HepG2 (cell line): ENCODE measurements at regions not wholly inside any gene's neighbourhood (a gene's known extent, or its start where the extent isn't known, plus 50 kb on each side); places are given as distances from the start of the nearest gene placed in this dataset.

Experiments used
- ATAC-seq: fragments of 200-7000 bp; cut with Tn5 transposase; 3 replicates; pipeline ENCODE4 v1.9.1; 2020; ENCODE audit warnings: mild to moderate bottlenecking, moderate library complexity
- BruUV-seq: library from RNA; stranded (reverse); fragments of 400-500 nt; replicated peaks from 2 replicates; lab custom pipeline; 2021; lab: Mats Ljungman, UMichigan
- CTCF ChIA-PET: fragments of 300-600 bp; formaldehyde crosslinking; extraction: SDS; loops from one replicate; lab custom pipeline; 2021; ENCODE audit warnings: low total read pairs, inconsistent platforms, low intra/inter-chr PET ratio; lab: Yijun Ruan, JAX
- POLR2A ChIA-PET: fragments of 350-600 bp; sonication (Branson Sonifier 250); formaldehyde crosslinking; loops from one replicate; lab custom pipeline; 2020; ENCODE audit warnings: antibody characterized with exemption, inconsistent platforms; lab: Yijun Ruan, JAX
- DNase-seq: peaks from one replicate; pipeline ENCODE4 v3.0.0-alpha.2; 2015; ENCODE audit warnings: low spot score
- FAIRE-seq: peaks from 3 replicates; lab custom pipeline; 2011; peaks lifted over from hg19 to GRCh38; lab: Jason Lieb, UNC
- H2AFZ ChIP-seq: one replicate; pipeline ENCODE4 v1.6.1; 2011; ENCODE audit warnings: low read length, inconsistent platforms
- H3K27ac ChIP-seq: fragments of 300-600 bp; 3 replicates; pipeline ENCODE4 v1.8.0; 2011; ENCODE audit warnings: mixed run types, mild to moderate bottlenecking, mixed read lengths, low read length, inconsistent platforms; ENCODE audit not compliant: insufficient read depth; ENCODE audit errors: extremely low read length
- H3K27me3 ChIP-seq, 2 experiments: fragments of 200-600 bp in 1 of 2; 2 replicates in 1 of 2; 3 replicates in 1 of 2; pipeline versions ENCODE4 v1.6.0 to v1.8.0; 2011; ENCODE audit warnings: low read length in 2 of 2, mild to moderate bottlenecking in 2 of 2, moderate library complexity in 2 of 2, inconsistent platforms in 1 of 2; ENCODE audit not compliant: insufficient read depth in 2 of 2, control insufficient read depth in 1 of 2
- H3K36me3 ChIP-seq, 2 experiments: fragments of 200-600 bp in 1 of 2; replicated peaks in 1 of 2; 2 replicates in 1 of 2; 3 replicates in 1 of 2; pipeline versions ENCODE4 v1.5.1 to v1.8.0; 2011; ENCODE audit warnings: low read length in 2 of 2, inconsistent platforms in 1 of 2; ENCODE audit not compliant: insufficient read depth in 2 of 2, control insufficient read depth in 1 of 2
- H3K4me1 ChIP-seq: 2 replicates; pipeline ENCODE4 v1.5.1; 2012; ENCODE audit warnings: low read length, inconsistent platforms; ENCODE audit not compliant: insufficient read depth
- H3K4me2 ChIP-seq: 2 replicates; pipeline ENCODE4 v1.6.0; 2011; ENCODE audit warnings: low read depth, low read length, inconsistent platforms
- H3K4me3 ChIP-seq, 3 experiments: fragments of 200-600 bp in 1 of 3; sonication (generic), shearing (Covaris generic) in 1 of 3; replicated peaks in 1 of 3; 2 replicates each; pipeline ENCODE4 v1.5.1; 2011 to 2016; ENCODE audit warnings: low read length in 3 of 3, inconsistent platforms in 2 of 3, low read depth in 2 of 3, mild to moderate bottlenecking in 2 of 3, control low read depth in 1 of 3, mixed read lengths in 1 of 3; ENCODE audit not compliant: insufficient read depth in 1 of 3
- H3K79me2 ChIP-seq: one replicate; pipeline ENCODE4 v1.6.1; 2011; ENCODE audit warnings: low read length, inconsistent platforms; ENCODE audit not compliant: insufficient read depth
- H3K9ac ChIP-seq: 2 replicates; pipeline ENCODE4 v1.6.0; 2011; ENCODE audit warnings: mild to moderate bottlenecking, low read depth, low read length, inconsistent platforms; ENCODE audit not compliant: insufficient read depth
- H3K9me3 ChIP-seq: 2 replicates; pipeline ENCODE4 v1.5.1; 2012; ENCODE audit warnings: mild to moderate bottlenecking, low read length
- H4K20me1 ChIP-seq: 2 replicates; pipeline ENCODE4 v1.6.0; 2011; ENCODE audit warnings: inconsistent platforms, mild to moderate bottlenecking, low read length, moderate library complexity; ENCODE audit not compliant: insufficient read depth
- ATF7 ChIP-seq, 2 experiments: fragments of 450-650 bp in 1 of 2; sonication (generic) in 1 of 2; formaldehyde crosslinking in 1 of 2; IDR thresholded peaks; 2 replicates each; pipeline versions ENCODE4 v1.4.0 to v1.6.1; 2016 to 2020; ENCODE audit warnings: antibody characterized with exemption in 1 of 2, mild to moderate bottlenecking in 1 of 2, missing genetic modification reagents in 1 of 2
- CSRNP2 ChIP-seq: sonication (generic); formaldehyde crosslinking; conservative IDR thresholded peaks from 2 replicates; pipeline ENCODE4 v1.8.0; 2022; ENCODE audit warnings: low read depth, missing genetic modification reagents
- NFIC ChIP-seq: IDR thresholded peaks from 2 replicates; pipeline ENCODE4 v1.6.1; 2012; ENCODE audit warnings: mild to moderate bottlenecking, low read length, inconsistent platforms
- NR2F6 ChIP-seq, 2 experiments: IDR thresholded peaks; 2 replicates each; pipeline ENCODE4 v1.6.1; 2016; ENCODE audit warnings: antibody characterized with exemption in 1 of 2, mild to moderate bottlenecking in 1 of 2
- POLR2A ChIP-seq, 2 experiments: IDR thresholded peaks; 2 replicates each; pipeline ENCODE4 v1.6.1; 2011; ENCODE audit warnings: low read depth in 2 of 2, low read length in 2 of 2, mild to moderate bottlenecking in 1 of 2, moderate library complexity in 1 of 2; ENCODE audit not compliant: insufficient read depth in 1 of 2
- ZNF142 ChIP-seq: sonication (generic); formaldehyde crosslinking; IDR thresholded peaks from 2 replicates; pipeline ENCODE4 v1.4.0; 2020; ENCODE audit warnings: missing genetic modification reagents
- ZNF331 ChIP-seq: sonication (generic); formaldehyde crosslinking; IDR thresholded peaks from 2 replicates; pipeline ENCODE4 v1.4.0; 2020; ENCODE audit warnings: missing genetic modification reagents
- ZNF33A ChIP-seq: sonication (generic); formaldehyde crosslinking; IDR thresholded peaks from 2 replicates; pipeline ENCODE4 v1.5.1; 2020; ENCODE audit warnings: missing genetic modification reagents, mild to moderate bottlenecking, moderate library complexity, borderline replicate concordance
- ZNF501 ChIP-seq: sonication (generic); formaldehyde crosslinking; IDR thresholded peaks from 2 replicates; pipeline ENCODE4 v1.5.1; 2020; ENCODE audit warnings: mild to moderate bottlenecking, moderate library complexity, missing genetic modification reagents
- WGBS: methylation state at CpG from one replicate; pipeline ENCODE4 v1.1.6; 2017; ENCODE audit warnings: low lambda C conversion rate; 5-methylcytosine and 5-hydroxymethylcytosine counted together
- in situ Hi-C: cut with HindIII; loops from 2 replicates; pipeline ENCODE4 v1.10.0; 2017; ENCODE audit warnings: low pct_unique_long_range_greater_than_20kb; ENCODE audit not compliant: extremely low pct_ligation_motif_present
- intact Hi-C: fragments of 100-400 bp; cut with micrococcal nuclease; formaldehyde crosslinking; loops from one replicate; pipeline ENCODE4 v1.10.0; 2022; ENCODE audit not compliant: unreplicated experiment

DNA sequence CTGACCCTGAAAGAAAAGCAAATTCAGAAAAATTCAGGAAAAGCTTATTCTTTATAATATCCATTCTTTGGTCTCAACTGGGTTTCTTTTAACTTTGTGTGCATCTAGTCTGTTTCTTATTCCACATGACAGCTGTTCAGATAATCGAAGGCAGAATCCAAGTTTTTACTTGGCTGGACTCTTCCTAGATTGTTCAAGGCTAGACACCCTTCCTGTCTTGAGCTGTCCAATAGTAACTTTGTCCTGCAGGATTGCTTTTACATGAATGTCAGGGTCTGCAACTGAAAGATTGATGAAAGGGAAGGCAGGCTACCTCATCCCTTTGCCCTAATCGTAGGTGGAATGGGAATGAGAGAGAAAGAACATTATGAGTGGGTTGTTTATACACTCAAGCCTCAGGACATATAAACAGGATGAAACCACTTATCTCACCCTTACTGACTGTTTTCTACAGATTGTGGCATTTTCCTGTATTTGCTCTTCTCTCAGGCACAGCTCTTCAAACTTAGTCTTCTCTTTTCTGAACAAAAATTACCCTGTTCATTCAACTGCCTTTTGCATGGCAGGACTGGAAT is 76.9 kb downstream of the LEPR start:
- H3K9me3 ChIP-seq: no peaks in the 10 kb centered on the region
- no peak overlapping the region for H3K27ac ChIP-seq
- H2AFZ ChIP-seq: no peak overlapping the region
- no peak overlapping the region for H3K9ac ChIP-seq
- 36% methylated on average over 2 of the region's 2 CpGs for WGBS
- TF ChIP-seq POLR2A (IDR thresholded peaks at IDR 0.05; ENCODE audit: insufficient read depth in 1 of 2, low read depth in 2 of 2, low read length in 2 of 2): no peak
- TF ChIP-seq ZNF33A (CRISPR knock-in tag): no peak
- no peak for TF ChIP-seq NFIC
- no peaks in the 10 kb centered on the region for H4K20me1 ChIP-seq
- H3K4me1 ChIP-seq: peaks cover 13% of the 10 kb centered on the region; the same call in 1 of the 2 replicates
- ChIA-PET POLR2A (no interaction called here), CTCF (no interaction called here)
- H3K4me2 ChIP-seq: no peak overlapping the region
- in situ Hi-C loops (no loop called here), intact Hi-C loops (no loop called here)
- DNase-seq: no peak
- ATAC-seq: no peak
- H3K36me3 ChIP-seq: no peaks in the 10 kb centered on the region
- no TSS peak for BruUV-seq
- H3K79me2 ChIP-seq: no peaks in the 10 kb centered on the region
- no peaks in the 10 kb centered on the region for H3K27me3 ChIP-seq
- FAIRE-seq: no peak
- H3K4me3 ChIP-seq: no peak overlapping the region

DNA sequence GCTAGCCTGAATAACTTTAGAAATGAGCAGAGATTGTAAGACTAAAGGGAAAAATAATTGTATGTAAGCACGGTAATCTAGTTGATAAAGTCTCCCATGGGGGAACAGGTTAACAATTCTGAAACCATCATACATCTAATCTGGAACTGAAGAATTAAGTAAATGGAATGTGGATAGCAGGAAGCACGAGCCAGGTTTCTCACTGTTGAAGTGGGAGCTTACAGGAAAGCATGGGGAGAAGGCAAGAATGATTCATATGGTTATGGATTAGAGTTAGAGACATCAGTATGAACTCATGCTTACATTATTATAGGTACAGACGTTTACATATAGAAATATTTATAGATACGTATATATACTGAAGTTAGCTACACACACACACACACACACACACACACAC is 83.0 kb downstream of the LEPR start:
- Histone ChIP-seq H3K27ac (no peak overlapping the region), H3K9ac (no peak overlapping the region), H3K4me3 (no peak overlapping the region), H3K4me2 (no peak overlapping the region), H3K36me3 (no peaks in the 10 kb centered on the region), H3K79me2 (no peaks in the 10 kb centered on the region), H3K4me1 (peaks cover 7% of the 10 kb centered on the region; the same call in 1 of the 2 replicates), H2AFZ (no peak overlapping the region), H3K27me3 (no peaks in the 10 kb centered on the region), H4K20me1 (no peaks in the 10 kb centered on the region), H3K9me3 (no peaks in the 10 kb centered on the region)
- intact Hi-C loops: no loop called here
- in situ Hi-C loops: no loop called here
- ChIA-PET POLR2A (no interaction called here), CTCF (no interaction called here)
- no TSS peak for BruUV-seq
- DNase-seq (no peak), FAIRE-seq (no peak), ATAC-seq (no peak)
- WGBS: 40% methylated on average over 4 of the region's 4 CpGs
- no peak for TF ChIP-seq CSRNP2 (CRISPR knock-in tag)
- no peak for TF ChIP-seq ZNF501
- no peak for TF ChIP-seq ATF7 (IDR thresholded peaks at IDR 0.05)
- TF ChIP-seq ATF7 (CRISPR knock-in tag; IDR thresholded peaks at IDR 0.05): no peak
- TF ChIP-seq ZNF142 (CRISPR knock-in tag): no peak
- no peak for TF ChIP-seq ZNF331 (CRISPR knock-in tag)
- TF ChIP-seq NR2F6 (IDR thresholded peaks at IDR 0.05): no peak
- TF ChIP-seq NR2F6 (CRISPR knock-in tag; IDR thresholded peaks at IDR 0.05): no peak
